ENCODE measurements at regions not wholly inside any gene's neighbourhood (a gene's known extent, or its start where the extent isn't known, plus 50 kb on each side); places are given as distances from the start of the nearest gene placed in this dataset.

- no peak overlapping the region for H3K27ac Mint-ChIP-seq
Observed at GRCh38 chr10:29113616-29113945, 175.3 kb upstream of the LYZL1 start.

GRCh38 chr10:29114141-29114540, 174.7 kb upstream of the LYZL1 start:
- DNase-seq, result no peak
- H3K27ac Mint-ChIP-seq, result no peak overlapping the region
- H3K4me3 Mint-ChIP-seq, result no peak overlapping the region
- H3K36me3 Mint-ChIP-seq, result peaks cover 2% of the 10 kb centered on the region
- peaks cover 15% of the 10 kb centered on the region for H3K9me3 Mint-ChIP-seq
- peaks cover 3% of the 10 kb centered on the region for H3K27me3 Mint-ChIP-seq
- H3K4me1 Mint-ChIP-seq, result no peaks in the 10 kb centered on the region

More at GRCh38 chr10:29113616-29113945, 175.3 kb upstream of the LYZL1 start:
- Mint-ChIP-seq H3K9me3 (peaks cover 11% of the 10 kb centered on the region), H3K4me3 (no peak overlapping the region), H3K4me1 (no peaks in the 10 kb centered on the region), H3K27me3 (no peaks in the 10 kb centered on the region), H3K36me3 (peaks cover 2% of the 10 kb centered on the region)
- DNase-seq, result no peak

GRCh38 chr10:29117781-29118180, 171.1 kb upstream of the LYZL1 start:
- DNase-seq, result no peak
- Mint-ChIP-seq H3K36me3 (peaks cover 2% of the 10 kb centered on the region), H3K4me3 (no peak overlapping the region), H3K27ac (no peak overlapping the region), H3K9me3 (peaks cover 17% of the 10 kb centered on the region), H3K4me1 (no peaks in the 10 kb centered on the region), H3K27me3 (peaks cover 3% of the 10 kb centered on the region)

- DNase-seq, result peak; percentile 4
- H3K9me3 Mint-ChIP-seq, result peaks cover 17% of the 10 kb centered on the region
Observed at GRCh38 chr10:29119374-29119773, 169.5 kb upstream of the LYZL1 start.

GRCh38 chr10:29120216-29120615, 168.7 kb upstream of the LYZL1 start:
- no peak for DNase-seq
- Mint-ChIP-seq H3K4me3 (no peak overlapping the region), H3K4me1 (no peaks in the 10 kb centered on the region), H3K27ac (no peak overlapping the region), H3K9me3 (peaks cover 17% of the 10 kb centered on the region), H3K27me3 (peaks cover 3% of the 10 kb centered on the region), H3K36me3 (peaks cover 2% of the 10 kb centered on the region)

More at GRCh38 chr10:29119374-29119773, 169.5 kb upstream of the LYZL1 start:
- Mint-ChIP-seq H3K27me3 (peaks cover 3% of the 10 kb centered on the region), H3K36me3 (peaks cover 2% of the 10 kb centered on the region), H3K4me3 (no peak overlapping the region), H3K27ac (no peak overlapping the region), H3K4me1 (no peaks in the 10 kb centered on the region)

GRCh38 chr10:29124864-29125263, 164.0 kb upstream of the LYZL1 start:
- Mint-ChIP-seq H3K27ac (no peak overlapping the region), H3K4me3 (no peak overlapping the region), H3K36me3 (no peaks in the 10 kb centered on the region), H3K4me1 (no peaks in the 10 kb centered on the region), H3K9me3 (peaks cover 2% of the 10 kb centered on the region), H3K27me3 (peaks cover 13% of the 10 kb centered on the region)
- DNase-seq, result no peak

GRCh38 chr10:29127037-29127700, 161.7 kb upstream of the LYZL1 start:
- Mint-ChIP-seq H3K9me3 (no peaks in the 10 kb centered on the region), H3K4me3 (no peak overlapping the region), H3K27me3 (peaks cover 23% of the 10 kb centered on the region), H3K36me3 (no peaks in the 10 kb centered on the region), H3K4me1 (no peaks in the 10 kb centered on the region), H3K27ac (no peak overlapping the region)
- no peak for DNase-seq

- Mint-ChIP-seq H3K27me3 (peaks cover 29% of the 10 kb centered on the region), H3K36me3 (no peaks in the 10 kb centered on the region), H3K9me3 (no peaks in the 10 kb centered on the region), H3K4me3 (no peak overlapping the region), H3K27ac (no peak overlapping the region), H3K4me1 (no peaks in the 10 kb centered on the region)
- DNase-seq, result no peak
Observed at GRCh38 chr10:29127731-29128130, 161.1 kb upstream of the LYZL1 start.

- Mint-ChIP-seq H3K4me3 (no peak overlapping the region), H3K27ac (no peak overlapping the region), H3K9me3 (no peaks in the 10 kb centered on the region), H3K27me3 (peaks cover 35% of the 10 kb centered on the region), H3K4me1 (no peaks in the 10 kb centered on the region), H3K36me3 (no peaks in the 10 kb centered on the region)
- no peak for DNase-seq
Observed at GRCh38 chr10:29130190-29130673, 158.6 kb upstream of the LYZL1 start.

- peaks cover 38% of the 10 kb centered on the region for H3K27me3 Mint-ChIP-seq
- DNase-seq, result no peak
- H3K36me3 Mint-ChIP-seq, result no peaks in the 10 kb centered on the region
- H3K4me1 Mint-ChIP-seq, result no peaks in the 10 kb centered on the region
- no peak overlapping the region for H3K27ac Mint-ChIP-seq
- H3K9me3 Mint-ChIP-seq, result no peaks in the 10 kb centered on the region
- no peak overlapping the region for H3K4me3 Mint-ChIP-seq
Observed at GRCh38 chr10:29131952-29132547, 156.8 kb upstream of the LYZL1 start.

- Mint-ChIP-seq H3K9me3 (no peaks in the 10 kb centered on the region), H3K4me3 (no peak overlapping the region), H3K27ac (no peak overlapping the region), H3K4me1 (no peaks in the 10 kb centered on the region), H3K27me3 (peaks cover 38% of the 10 kb centered on the region), H3K36me3 (no peaks in the 10 kb centered on the region)
- DNase-seq, result no peak
Observed at GRCh38 chr10:29132551-29133111, 156.2 kb upstream of the LYZL1 start.

GRCh38 chr10:29135337-29135736, 153.5 kb upstream of the LYZL1 start:
- no peak overlapping the region for H3K27ac Mint-ChIP-seq
- H3K36me3 Mint-ChIP-seq, result no peaks in the 10 kb centered on the region
- no peaks in the 10 kb centered on the region for H3K4me1 Mint-ChIP-seq
- no peaks in the 10 kb centered on the region for H3K9me3 Mint-ChIP-seq
- no peak overlapping the region for H3K4me3 Mint-ChIP-seq
- H3K27me3 Mint-ChIP-seq, result peaks cover 22% of the 10 kb centered on the region
- no peak for DNase-seq

GRCh38 chr10:29136411-29136810, 152.5 kb upstream of the LYZL1 start:
- Mint-ChIP-seq H3K9me3 (no peaks in the 10 kb centered on the region), H3K27ac (no peak overlapping the region), H3K4me3 (no peak overlapping the region), H3K36me3 (no peaks in the 10 kb centered on the region), H3K27me3 (peaks cover 19% of the 10 kb centered on the region), H3K4me1 (no peaks in the 10 kb centered on the region)
- no peak for DNase-seq

- Mint-ChIP-seq H3K9me3 (no peaks in the 10 kb centered on the region), H3K36me3 (no peaks in the 10 kb centered on the region), H3K27me3 (peaks cover 21% of the 10 kb centered on the region), H3K4me1 (no peaks in the 10 kb centered on the region), H3K27ac (no peak overlapping the region), H3K4me3 (no peak overlapping the region)
- no peak for DNase-seq
Observed at GRCh38 chr10:29140151-29140550, 148.7 kb upstream of the LYZL1 start.

- no peak for DNase-seq
- Mint-ChIP-seq H3K9me3 (no peaks in the 10 kb centered on the region), H3K27me3 (peaks cover 22% of the 10 kb centered on the region), H3K4me3 (no peak overlapping the region), H3K4me1 (no peaks in the 10 kb centered on the region), H3K36me3 (no peaks in the 10 kb centered on the region), H3K27ac (no peak overlapping the region)
Observed at GRCh38 chr10:29140991-29141390, 147.9 kb upstream of the LYZL1 start.

GRCh38 chr10:29141761-29142160, 147.1 kb upstream of the LYZL1 start:
- H3K4me3 Mint-ChIP-seq, result no peak overlapping the region
- H3K4me1 Mint-ChIP-seq, result no peaks in the 10 kb centered on the region
- DNase-seq, result no peak
- no peaks in the 10 kb centered on the region for H3K9me3 Mint-ChIP-seq
- peaks cover 24% of the 10 kb centered on the region for H3K27me3 Mint-ChIP-seq
- no peak overlapping the region for H3K27ac Mint-ChIP-seq
- H3K36me3 Mint-ChIP-seq, result no peaks in the 10 kb centered on the region
